GM23338 (cell line): ENCODE measurements at regions not wholly inside any gene's neighbourhood (a gene's known extent, or its start where the extent isn't known, plus 50 kb on each side); places are given as distances from the start of the nearest gene placed in this dataset.

ENCODE experiments used
- ATAC-seq: fragments of 200-7000 bp; cut with Tn5 transposase; 3 replicates; pipeline ENCODE4 v1.9.1; 2020
- DNase-seq: peaks from one replicate; pipeline ENCODE4 v3.0.0-alpha.2; 2015; ENCODE audit warnings: low spot score
- H2AFZ ChIP-seq: fragments of 200-600 bp; sonication (generic); 2 replicates; pipeline ENCODE4 v1.8.0; 2016; ENCODE audit warnings: antibody characterized with exemption, mild to moderate bottlenecking, moderate library complexity
- H3F3A ChIP-seq: fragments of 200-600 bp; sonication (generic); replicated peaks from 2 replicates; pipeline ENCODE4 v1.8.0; 2017; ENCODE audit warnings: antibody characterized with exemption, mixed run types, low read depth
- H3K27ac ChIP-seq: fragments of 200-600 bp; sonication (generic); 2 replicates; pipeline ENCODE4 v1.6.1; 2016; ENCODE audit warnings: low read depth
- H3K27me3 ChIP-seq: fragments of 200-600 bp; sonication (generic); 2 replicates; pipeline ENCODE4 v1.8.0; 2016; ENCODE audit warnings: mild to moderate bottlenecking, mixed run types, moderate library complexity; ENCODE audit not compliant: insufficient read depth
- H3K36me3 ChIP-seq: fragments of 200-600 bp; sonication (generic); 2 replicates; pipeline ENCODE4 v1.8.0; 2016; ENCODE audit warnings: mild to moderate bottlenecking; ENCODE audit not compliant: insufficient read depth
- H3K4me1 ChIP-seq: fragments of 200-600 bp; sonication (generic); 2 replicates; pipeline ENCODE4 v1.8.0; 2016; ENCODE audit warnings: mild to moderate bottlenecking, moderate library complexity; ENCODE audit not compliant: insufficient read depth
- H3K4me2 ChIP-seq: fragments of 200-600 bp; sonication (generic); 2 replicates; pipeline ENCODE4 v1.7.1; 2017; ENCODE audit warnings: mixed run types
- H3K4me3 ChIP-seq: fragments of 200-600 bp; sonication (generic); 2 replicates; pipeline ENCODE4 v1.6.1; 2016; ENCODE audit warnings: mixed run types
- H3K79me2 ChIP-seq: fragments of 200-600 bp; sonication (generic); replicated peaks from 2 replicates; pipeline ENCODE4 v1.8.0; 2017; ENCODE audit warnings: mild to moderate bottlenecking; ENCODE audit not compliant: insufficient read depth
- H3K9me2 ChIP-seq: fragments of 200-600 bp; sonication (generic); 2 replicates; pipeline ENCODE4 v1.8.0; 2017; ENCODE audit not compliant: insufficient read depth
- H4K20me1 ChIP-seq: fragments of 200-600 bp; sonication (generic); replicated peaks from 2 replicates; pipeline ENCODE4 v1.8.0; 2017; ENCODE audit warnings: mild to moderate bottlenecking; ENCODE audit not compliant: insufficient read depth
- H3K27ac Mint-ChIP-seq: 2 replicates; pipeline ENCODE4 v1.8.0; 2020; ENCODE audit warnings: inconsistent platforms, mild to moderate bottlenecking, moderate library complexity, mixed read lengths
- H3K27me3 Mint-ChIP-seq: 3 replicates; pipeline ENCODE4 v1.8.0; 2022; ENCODE audit warnings: low read depth, mild to moderate bottlenecking, moderate library complexity, mixed read lengths, inconsistent platforms; ENCODE audit not compliant: insufficient read depth, poor library complexity
- H3K36me3 Mint-ChIP-seq: 3 replicates; pipeline ENCODE4 v1.8.0; 2021; ENCODE audit warnings: low read depth, mild to moderate bottlenecking, inconsistent platforms, moderate library complexity, mixed read lengths
- H3K4me1 Mint-ChIP-seq: 3 replicates; pipeline ENCODE4 v1.8.0; 2020; ENCODE audit warnings: mild to moderate bottlenecking, inconsistent platforms, mixed read lengths
- H3K4me3 Mint-ChIP-seq: 3 replicates; pipeline ENCODE4 v1.8.0; 2021; ENCODE audit warnings: moderate library complexity, mild to moderate bottlenecking, inconsistent platforms, mixed read lengths
- H3K9me3 Mint-ChIP-seq: 3 replicates; pipeline ENCODE4 v1.8.0; 2020; ENCODE audit warnings: moderate library complexity, mild to moderate bottlenecking, inconsistent platforms, mixed read lengths
- EZH2 ChIP-seq: fragments of 200-600 bp; sonication (generic); IDR thresholded peaks from one replicate; pipeline ENCODE4 v1.8.0; 2017; ENCODE audit warnings: antibody characterized with exemption, mild to moderate bottlenecking, low read depth; ENCODE audit not compliant: unreplicated experiment
- EZH2phosphoT487 ChIP-seq: fragments of 200-600 bp; sonication (generic); IDR thresholded peaks from one replicate; pipeline ENCODE4 v1.8.1; 2018; ENCODE audit warnings: antibody characterized with exemption; ENCODE audit not compliant: unreplicated experiment
- JUNB ChIP-seq: IDR thresholded peaks from one replicate; pipeline ENCODE4 v1.6.1; 2016; ENCODE audit warnings: antibody characterized with exemption; ENCODE audit not compliant: unreplicated experiment
- NANOG ChIP-seq: IDR thresholded peaks from 2 replicates; pipeline ENCODE4 v1.6.1; 2016; ENCODE audit warnings: antibody characterized with exemption, borderline replicate concordance
- POLR2AphosphoS5 ChIP-seq: IDR thresholded peaks from 2 replicates; pipeline ENCODE4 v1.6.1; 2016; ENCODE audit warnings: antibody characterized with exemption, low read depth
- STAT1 ChIP-seq: IDR thresholded peaks from one replicate; pipeline ENCODE4 v1.6.1; 2016; ENCODE audit warnings: antibody characterized with exemption; ENCODE audit not compliant: unreplicated experiment
- ZNF114 ChIP-seq: fragments of 250-450 bp; sonication (Bioruptor Pico); IDR thresholded peaks from 2 replicates; pipeline ENCODE4 v1.5.0; 2020; ENCODE audit warnings: mild to moderate bottlenecking, moderate library complexity
- TF ChIP-seq, protein P1 (sequence below): IDR thresholded peaks from one replicate; pipeline ENCODE4 v1.6.1; 2018; ENCODE audit warnings: antibody characterized with exemption; ENCODE audit not compliant: unreplicated experiment
- TF ChIP-seq, protein P2 (sequence below), 2 experiments: fragments of 200-600 bp in 1 of 2; sonication (generic) in 1 of 2; conservative IDR thresholded peaks; 2 replicates each; pipeline versions ENCODE4 v1.5.1 to v1.6.1; 2016 to 2017; ENCODE audit warnings: antibody characterized with exemption in 2 of 2, low read depth in 2 of 2, mild to moderate bottlenecking in 2 of 2, moderate library complexity in 1 of 2
- TF ChIP-seq, protein P3 (sequence below): IDR thresholded peaks from 2 replicates; pipeline ENCODE4 v1.6.1; 2016; ENCODE audit warnings: antibody characterized with exemption
- TF ChIP-seq, protein P4 (sequence below): fragments of 250-450 bp; sonication (Bioruptor Pico); IDR thresholded peaks from 2 replicates; pipeline ENCODE4 v1.5.0; 2020; ENCODE audit warnings: mild to moderate bottlenecking, moderate library complexity

DNA sequence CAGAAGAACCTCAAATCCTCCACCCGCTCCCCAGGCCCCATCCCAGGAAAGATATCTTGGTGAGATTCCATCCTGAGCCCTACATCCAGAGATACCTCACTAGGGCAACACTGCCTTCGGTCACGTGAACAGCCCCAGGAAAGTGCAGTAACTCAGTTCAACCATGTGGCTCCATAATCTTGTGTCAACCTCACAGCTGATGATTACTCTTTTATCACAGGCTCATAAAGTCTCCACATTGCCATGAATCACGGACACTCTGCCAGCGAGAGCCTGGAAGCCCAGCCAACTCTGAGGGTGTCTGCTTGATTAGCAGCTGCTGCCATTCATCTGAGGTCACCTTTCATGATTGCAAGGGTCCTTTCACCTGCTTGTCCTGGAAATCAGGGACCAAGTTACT lies 175.8 kb upstream of the LRFN2 start (continued):
- TF ChIP-seq, protein P1, sequence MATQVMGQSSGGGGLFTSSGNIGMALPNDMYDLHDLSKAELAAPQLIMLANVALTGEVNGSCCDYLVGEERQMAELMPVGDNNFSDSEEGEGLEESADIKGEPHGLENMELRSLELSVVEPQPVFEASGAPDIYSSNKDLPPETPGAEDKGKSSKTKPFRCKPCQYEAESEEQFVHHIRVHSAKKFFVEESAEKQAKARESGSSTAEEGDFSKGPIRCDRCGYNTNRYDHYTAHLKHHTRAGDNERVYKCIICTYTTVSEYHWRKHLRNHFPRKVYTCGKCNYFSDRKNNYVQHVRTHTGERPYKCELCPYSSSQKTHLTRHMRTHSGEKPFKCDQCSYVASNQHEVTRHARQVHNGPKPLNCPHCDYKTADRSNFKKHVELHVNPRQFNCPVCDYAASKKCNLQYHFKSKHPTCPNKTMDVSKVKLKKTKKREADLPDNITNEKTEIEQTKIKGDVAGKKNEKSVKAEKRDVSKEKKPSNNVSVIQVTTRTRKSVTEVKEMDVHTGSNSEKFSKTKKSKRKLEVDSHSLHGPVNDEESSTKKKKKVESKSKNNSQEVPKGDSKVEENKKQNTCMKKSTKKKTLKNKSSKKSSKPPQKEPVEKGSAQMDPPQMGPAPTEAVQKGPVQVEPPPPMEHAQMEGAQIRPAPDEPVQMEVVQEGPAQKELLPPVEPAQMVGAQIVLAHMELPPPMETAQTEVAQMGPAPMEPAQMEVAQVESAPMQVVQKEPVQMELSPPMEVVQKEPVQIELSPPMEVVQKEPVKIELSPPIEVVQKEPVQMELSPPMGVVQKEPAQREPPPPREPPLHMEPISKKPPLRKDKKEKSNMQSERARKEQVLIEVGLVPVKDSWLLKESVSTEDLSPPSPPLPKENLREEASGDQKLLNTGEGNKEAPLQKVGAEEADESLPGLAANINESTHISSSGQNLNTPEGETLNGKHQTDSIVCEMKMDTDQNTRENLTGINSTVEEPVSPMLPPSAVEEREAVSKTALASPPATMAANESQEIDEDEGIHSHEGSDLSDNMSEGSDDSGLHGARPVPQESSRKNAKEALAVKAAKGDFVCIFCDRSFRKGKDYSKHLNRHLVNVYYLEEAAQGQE, result no peak
- TF ChIP-seq JUNB, result no peak
- TF ChIP-seq EZH2phosphoT487, result no peak
- no peak for TF ChIP-seq POLR2AphosphoS5
- no peak for TF ChIP-seq ZNF114 (CRISPR knock-in tag)
- TF ChIP-seq NANOG, result no peak
- TF ChIP-seq, protein P2, sequence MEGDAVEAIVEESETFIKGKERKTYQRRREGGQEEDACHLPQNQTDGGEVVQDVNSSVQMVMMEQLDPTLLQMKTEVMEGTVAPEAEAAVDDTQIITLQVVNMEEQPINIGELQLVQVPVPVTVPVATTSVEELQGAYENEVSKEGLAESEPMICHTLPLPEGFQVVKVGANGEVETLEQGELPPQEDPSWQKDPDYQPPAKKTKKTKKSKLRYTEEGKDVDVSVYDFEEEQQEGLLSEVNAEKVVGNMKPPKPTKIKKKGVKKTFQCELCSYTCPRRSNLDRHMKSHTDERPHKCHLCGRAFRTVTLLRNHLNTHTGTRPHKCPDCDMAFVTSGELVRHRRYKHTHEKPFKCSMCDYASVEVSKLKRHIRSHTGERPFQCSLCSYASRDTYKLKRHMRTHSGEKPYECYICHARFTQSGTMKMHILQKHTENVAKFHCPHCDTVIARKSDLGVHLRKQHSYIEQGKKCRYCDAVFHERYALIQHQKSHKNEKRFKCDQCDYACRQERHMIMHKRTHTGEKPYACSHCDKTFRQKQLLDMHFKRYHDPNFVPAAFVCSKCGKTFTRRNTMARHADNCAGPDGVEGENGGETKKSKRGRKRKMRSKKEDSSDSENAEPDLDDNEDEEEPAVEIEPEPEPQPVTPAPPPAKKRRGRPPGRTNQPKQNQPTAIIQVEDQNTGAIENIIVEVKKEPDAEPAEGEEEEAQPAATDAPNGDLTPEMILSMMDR (conservative IDR thresholded peaks at IDR 0.05; ENCODE audit: low read depth in 2 of 2), result no peak

DNA sequence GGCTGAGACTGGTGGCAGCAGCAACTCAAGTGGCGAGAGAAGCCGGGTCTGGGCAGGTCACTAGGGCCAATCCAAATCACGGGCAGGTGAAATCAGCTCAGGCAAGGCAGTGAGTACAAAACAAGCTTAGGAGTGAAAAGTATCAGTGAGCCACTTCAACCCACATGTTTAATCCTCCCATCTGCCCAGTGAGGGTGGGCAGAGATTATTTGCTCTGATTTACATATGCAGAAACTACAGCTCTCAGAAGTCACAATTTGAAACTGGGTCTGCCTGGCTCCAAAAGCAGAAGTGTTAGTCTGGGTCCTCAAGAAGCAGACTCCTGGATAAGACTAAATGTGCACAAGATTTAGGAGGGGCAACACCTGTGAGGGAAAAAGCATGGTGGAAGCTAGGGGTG lies 173.7 kb upstream of the LRFN2 start:
- no peaks in the 10 kb centered on the region for H3K36me3 Mint-ChIP-seq
- Histone ChIP-seq H3K79me2 (no peaks in the 10 kb centered on the region), H3F3A (no peaks in the 10 kb centered on the region), H4K20me1 (no peaks in the 10 kb centered on the region), H3K36me3 (no peaks in the 10 kb centered on the region), H3K4me3 (no peak overlapping the region), H3K4me2 (no peak overlapping the region), H3K27me3 (peaks cover 11% of the 10 kb centered on the region), H3K9me2 (no peaks in the 10 kb centered on the region), H2AFZ (no peak overlapping the region), H3K27ac (no peak overlapping the region), H3K4me1 (no peaks in the 10 kb centered on the region)
- no peaks in the 10 kb centered on the region; the same call in 2 of the 3 replicates for H3K9me3 Mint-ChIP-seq
- no peaks in the 10 kb centered on the region for H3K4me1 Mint-ChIP-seq
- H3K4me3 Mint-ChIP-seq, result no peak overlapping the region
- peaks cover 3% of the 10 kb centered on the region for H3K27me3 Mint-ChIP-seq
- ATAC-seq (no peak), DNase-seq (no peak)
- H3K27ac Mint-ChIP-seq, result no peak overlapping the region
- TF ChIP-seq, protein P3, sequence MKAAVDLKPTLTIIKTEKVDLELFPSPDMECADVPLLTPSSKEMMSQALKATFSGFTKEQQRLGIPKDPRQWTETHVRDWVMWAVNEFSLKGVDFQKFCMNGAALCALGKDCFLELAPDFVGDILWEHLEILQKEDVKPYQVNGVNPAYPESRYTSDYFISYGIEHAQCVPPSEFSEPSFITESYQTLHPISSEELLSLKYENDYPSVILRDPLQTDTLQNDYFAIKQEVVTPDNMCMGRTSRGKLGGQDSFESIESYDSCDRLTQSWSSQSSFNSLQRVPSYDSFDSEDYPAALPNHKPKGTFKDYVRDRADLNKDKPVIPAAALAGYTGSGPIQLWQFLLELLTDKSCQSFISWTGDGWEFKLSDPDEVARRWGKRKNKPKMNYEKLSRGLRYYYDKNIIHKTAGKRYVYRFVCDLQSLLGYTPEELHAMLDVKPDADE, result no peak
- TF ChIP-seq STAT1 (no peak), EZH2 (no peak)
- TF ChIP-seq, protein P4, sequence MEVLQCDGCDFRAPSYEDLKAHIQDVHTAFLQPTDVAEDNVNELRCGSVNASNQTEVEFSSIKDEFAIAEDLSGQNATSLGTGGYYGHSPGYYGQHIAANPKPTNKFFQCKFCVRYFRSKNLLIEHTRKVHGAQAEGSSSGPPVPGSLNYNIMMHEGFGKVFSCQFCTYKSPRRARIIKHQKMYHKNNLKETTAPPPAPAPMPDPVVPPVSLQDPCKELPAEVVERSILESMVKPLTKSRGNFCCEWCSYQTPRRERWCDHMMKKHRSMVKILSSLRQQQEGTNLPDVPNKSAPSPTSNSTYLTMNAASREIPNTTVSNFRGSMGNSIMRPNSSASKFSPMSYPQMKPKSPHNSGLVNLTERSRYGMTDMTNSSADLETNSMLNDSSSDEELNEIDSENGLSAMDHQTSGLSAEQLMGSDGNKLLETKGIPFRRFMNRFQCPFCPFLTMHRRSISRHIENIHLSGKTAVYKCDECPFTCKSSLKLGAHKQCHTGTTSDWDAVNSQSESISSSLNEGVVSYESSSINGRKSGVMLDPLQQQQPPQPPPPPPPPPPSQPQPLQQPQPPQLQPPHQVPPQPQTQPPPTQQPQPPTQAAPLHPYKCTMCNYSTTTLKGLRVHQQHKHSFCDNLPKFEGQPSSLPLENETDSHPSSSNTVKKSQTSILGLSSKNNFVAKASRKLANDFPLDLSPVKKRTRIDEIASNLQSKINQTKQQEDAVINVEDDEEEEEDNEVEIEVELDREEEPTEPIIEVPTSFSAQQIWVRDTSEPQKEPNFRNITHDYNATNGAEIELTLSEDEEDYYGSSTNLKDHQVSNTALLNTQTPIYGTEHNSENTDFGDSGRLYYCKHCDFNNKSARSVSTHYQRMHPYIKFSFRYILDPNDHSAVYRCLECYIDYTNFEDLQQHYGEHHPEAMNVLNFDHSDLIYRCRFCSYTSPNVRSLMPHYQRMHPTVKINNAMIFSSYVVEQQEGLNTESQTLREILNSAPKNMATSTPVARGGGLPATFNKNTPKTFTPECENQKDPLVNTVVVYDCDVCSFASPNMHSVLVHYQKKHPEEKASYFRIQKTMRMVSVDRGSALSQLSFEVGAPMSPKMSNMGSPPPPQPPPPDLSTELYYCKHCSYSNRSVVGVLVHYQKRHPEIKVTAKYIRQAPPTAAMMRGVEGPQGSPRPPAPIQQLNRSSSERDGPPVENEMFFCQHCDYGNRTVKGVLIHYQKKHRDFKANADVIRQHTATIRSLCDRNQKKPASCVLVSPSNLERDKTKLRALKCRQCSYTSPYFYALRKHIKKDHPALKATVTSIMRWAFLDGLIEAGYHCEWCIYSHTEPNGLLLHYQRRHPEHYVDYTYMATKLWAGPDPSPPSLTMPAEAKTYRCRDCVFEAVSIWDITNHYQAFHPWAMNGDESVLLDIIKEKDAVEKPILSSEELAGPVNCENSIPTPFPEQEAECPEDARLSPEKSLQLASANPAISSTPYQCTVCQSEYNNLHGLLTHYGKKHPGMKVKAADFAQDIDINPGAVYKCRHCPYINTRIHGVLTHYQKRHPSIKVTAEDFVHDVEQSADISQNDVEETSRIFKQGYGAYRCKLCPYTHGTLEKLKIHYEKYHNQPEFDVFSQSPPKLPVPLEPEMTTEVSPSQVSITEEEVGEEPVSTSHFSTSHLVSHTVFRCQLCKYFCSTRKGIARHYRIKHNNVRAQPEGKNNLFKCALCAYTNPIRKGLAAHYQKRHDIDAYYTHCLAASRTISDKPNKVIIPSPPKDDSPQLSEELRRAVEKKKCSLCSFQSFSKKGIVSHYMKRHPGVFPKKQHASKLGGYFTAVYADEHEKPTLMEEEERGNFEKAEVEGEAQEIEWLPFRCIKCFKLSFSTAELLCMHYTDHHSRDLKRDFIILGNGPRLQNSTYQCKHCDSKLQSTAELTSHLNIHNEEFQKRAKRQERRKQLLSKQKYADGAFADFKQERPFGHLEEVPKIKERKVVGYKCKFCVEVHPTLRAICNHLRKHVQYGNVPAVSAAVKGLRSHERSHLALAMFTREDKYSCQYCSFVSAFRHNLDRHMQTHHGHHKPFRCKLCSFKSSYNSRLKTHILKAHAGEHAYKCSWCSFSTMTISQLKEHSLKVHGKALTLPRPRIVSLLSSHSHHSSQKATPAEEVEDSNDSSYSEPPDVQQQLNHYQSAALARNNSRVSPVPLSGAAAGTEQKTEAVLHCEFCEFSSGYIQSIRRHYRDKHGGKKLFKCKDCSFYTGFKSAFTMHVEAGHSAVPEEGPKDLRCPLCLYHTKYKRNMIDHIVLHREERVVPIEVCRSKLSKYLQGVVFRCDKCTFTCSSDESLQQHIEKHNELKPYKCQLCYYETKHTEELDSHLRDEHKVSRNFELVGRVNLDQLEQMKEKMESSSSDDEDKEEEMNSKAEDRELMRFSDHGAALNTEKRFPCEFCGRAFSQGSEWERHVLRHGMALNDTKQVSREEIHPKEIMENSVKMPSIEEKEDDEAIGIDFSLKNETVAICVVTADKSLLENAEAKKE (CRISPR knock-in tag), result no peak
